T-helper 2 cell treated with Interferon-gamma antibody and Interleukin-4, amounts not matched to agents 100 ng/mL and 5 ng/mL, for 36 hours (primary cell): ENCODE measurements at regions not wholly inside any gene's neighbourhood (a gene's known extent, or its start where the extent isn't known, plus 50 kb on each side); places are given as distances from the start of the nearest gene placed in this dataset.

ENCODE experiments used
- intact Hi-C: fragments of 100-400 bp; cut with micrococcal nuclease; formaldehyde crosslinking; loops from one replicate; pipeline ENCODE4 v1.15.1; 2023

DNA sequence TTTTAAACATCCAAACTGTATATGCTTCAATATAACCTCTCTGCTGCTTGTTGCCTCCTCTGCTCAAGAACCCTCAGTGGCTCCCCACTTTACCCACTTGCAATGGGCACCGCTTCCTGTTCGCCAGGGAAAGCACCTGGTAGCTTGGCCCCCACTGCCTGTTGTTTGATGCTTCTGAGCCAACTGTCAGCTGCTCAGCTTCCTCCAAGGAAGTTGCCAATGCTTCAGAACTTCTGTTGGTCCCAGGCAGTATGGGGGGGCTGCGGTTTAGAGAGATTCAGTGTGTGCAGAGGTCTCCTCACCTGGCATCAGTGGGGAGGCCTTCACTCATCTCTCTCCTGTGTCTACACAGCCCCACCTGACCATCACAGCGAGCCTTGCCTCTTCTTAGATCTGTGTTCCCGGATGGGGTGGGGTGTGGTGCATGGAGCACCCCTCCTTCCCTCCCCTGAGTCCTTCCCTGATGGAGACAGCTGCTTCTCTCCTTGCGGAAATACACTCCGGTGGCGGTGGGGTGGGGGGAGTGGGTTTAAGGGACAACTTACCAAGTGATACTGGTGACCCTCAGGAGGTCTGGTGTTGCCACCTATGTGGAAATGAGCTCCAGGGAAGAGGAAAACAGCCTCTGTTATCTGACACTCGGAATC, 308.1 kb downstream of the CDH26 start:
- intact Hi-C loops, result no loop called here

DNA sequence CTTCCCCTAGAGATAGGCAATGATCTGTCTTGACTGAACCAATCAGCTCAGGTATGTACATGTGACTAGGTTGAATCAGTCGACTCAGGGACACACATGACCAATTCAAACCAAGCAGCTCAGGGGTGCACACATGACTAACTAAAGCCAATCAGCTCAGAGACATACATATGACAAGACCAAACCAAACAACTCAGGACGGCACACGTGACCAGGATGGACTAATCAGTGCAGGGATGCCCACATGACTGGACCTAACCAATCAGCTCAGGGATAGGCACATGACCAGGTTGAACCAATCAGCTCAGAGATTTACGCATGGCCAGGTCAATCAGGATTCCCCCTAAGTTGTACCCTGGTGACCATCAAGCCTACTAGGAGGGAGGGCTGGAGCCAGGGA, 310.3 kb downstream of the CDH26 start:
- intact Hi-C loops, result no loop called here

DNA sequence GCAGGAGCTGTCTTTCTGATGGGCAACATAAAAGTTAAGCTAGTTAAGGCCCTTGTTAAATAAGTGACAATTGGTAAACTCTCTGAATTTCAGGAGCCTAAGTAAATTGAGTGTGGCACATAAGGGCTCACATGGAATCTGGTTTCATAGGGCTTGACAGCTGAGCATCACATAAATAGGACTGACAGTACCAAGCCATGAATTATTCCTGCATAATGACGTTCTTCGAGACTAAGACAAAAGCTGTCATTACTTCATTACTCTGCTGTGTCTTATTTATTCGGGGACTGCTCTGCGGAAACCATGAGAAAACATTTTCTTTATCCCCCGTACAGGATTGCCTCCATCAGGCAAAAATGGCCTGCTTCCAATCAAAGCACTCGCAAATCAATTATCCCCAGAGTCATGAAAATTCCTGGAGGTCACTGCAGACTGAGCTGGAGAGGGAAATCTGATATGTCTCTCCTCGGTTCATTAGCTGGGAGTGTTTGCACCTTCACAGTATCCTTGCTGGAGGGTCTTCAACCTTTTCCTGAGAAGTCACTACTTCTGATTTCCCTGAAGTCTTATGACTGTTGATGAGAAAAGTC, 311.4 kb downstream of the CDH26 start:
- intact Hi-C loops, result no loop called here

DNA sequence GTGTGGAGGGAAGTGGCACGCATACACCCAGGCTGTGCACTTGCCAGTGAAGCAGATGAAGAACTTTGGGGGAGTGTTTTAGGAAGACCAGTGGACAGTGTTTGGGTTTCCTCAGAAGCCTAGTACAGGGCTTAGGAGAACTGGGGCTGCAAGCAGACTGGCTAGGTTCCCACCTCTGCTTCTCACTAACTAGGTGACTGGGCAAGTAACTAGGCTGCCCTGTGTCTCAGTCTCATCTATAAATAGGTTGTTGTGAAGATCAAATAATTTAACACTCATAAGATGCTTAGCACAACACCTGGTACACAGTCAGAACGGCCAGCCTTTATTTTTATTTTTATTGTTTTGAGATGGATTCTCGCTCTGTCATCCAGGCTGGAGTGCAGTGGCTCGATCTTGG, 312.1 kb downstream of the CDH26 start:
- intact Hi-C loops, result no loop called here

- intact Hi-C loops, result no loop called here
Observed at GRCh38 chr20:60271597-60271996, 313.4 kb downstream of the CDH26 start.

DNA sequence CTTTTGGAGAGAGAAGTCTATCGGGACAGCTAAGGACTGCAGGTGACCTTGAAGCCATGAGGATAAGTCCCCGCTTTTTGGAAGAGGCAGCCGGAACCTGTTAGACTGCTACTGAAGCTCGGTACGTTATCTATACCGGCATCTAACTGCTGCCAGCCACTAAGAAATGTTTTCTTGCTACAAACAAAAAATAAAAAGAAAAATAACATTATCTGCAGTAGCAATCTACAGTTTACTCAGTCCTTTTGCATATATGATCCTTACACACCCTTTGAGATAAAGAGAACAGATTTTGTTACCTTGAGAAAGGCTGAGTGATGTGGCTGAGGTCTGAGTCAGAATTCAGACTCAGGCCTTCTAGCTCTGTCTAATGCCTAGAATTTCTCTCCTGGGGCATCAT, 314.6 kb downstream of the CDH26 start:
- intact Hi-C loops, result no loop called here

DNA sequence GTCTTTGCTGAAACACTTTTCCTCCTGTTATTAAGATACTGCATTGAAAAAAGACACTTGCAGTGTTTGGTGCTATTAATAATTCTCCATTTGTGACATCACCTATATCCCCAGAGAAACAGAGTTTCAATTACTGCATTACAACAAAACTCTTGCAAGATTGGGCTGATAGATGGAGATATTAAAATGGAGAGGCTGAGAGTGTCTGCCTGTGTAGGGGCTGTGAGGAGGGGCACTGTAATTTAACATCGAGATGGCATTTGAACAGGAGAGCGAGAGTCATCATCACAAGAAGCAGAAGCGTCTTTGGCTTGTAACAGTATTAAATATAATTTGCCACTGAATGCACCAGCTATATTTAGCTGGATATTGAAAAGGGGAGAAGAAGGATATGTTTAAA, 316.5 kb downstream of the CDH26 start:
- intact Hi-C loops, result no loop called here

DNA sequence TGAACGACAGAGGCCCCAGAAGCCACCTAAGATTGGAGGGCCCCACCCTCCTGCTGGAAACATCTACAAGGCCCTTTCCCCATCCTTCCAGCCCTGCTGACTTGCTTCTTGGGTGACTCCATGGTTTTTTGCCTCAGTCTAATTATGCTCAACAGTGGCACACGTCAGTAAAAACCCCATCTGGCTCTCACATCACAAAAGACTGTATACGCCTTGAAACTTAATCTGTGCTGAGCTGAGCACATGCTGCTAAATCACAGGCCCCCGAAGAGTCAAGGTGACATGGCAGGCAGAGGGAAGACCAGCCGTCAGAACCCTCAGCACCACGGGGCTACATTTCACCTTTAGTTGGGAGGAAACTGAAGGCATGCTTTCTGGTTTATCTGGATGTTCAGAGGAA, 323.1 kb downstream of the CDH26 start:
- intact Hi-C loops, result no loop called here

GRCh38 chr20:60283281-60283680, 325.1 kb downstream of the CDH26 start:
- intact Hi-C loops, result no loop called here

- intact Hi-C loops, result no loop called here
Observed at GRCh38 chr20:60286764-60287163, 328.5 kb downstream of the CDH26 start.

DNA sequence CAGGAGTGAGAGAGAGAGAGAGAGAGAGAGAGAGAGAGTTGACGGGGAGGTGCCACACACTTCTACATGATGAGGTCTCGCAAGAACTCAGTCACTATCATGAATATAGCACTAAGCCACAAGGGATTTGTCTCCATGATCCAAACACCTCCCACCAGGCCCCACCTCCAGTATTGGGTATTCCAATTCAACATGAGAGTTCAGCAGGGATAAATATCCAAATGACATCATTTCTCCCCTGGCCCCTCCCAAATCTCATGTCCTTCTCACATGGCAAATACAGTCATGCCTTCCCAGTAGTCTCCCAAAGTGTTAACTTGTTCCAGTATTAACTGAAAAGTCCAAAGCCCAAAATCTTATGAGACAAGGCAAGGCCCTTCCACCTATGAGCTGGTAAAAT, 330.7 kb downstream of the CDH26 start:
- intact Hi-C loops, result no loop called here

GRCh38 chr20:60292001-60292520, 333.8 kb downstream of the CDH26 start:
- intact Hi-C loops, result no loop called here

- intact Hi-C loops, result no loop called here
Observed at GRCh38 chr20:60294632-60295031, 336.4 kb downstream of the CDH26 start.

GRCh38 chr20:60295214-60295613, 337.0 kb downstream of the CDH26 start:
- intact Hi-C loops, result no loop called here

GRCh38 chr20:60297649-60298048, 339.4 kb downstream of the CDH26 start:
- intact Hi-C loops, result no loop called here

DNA sequence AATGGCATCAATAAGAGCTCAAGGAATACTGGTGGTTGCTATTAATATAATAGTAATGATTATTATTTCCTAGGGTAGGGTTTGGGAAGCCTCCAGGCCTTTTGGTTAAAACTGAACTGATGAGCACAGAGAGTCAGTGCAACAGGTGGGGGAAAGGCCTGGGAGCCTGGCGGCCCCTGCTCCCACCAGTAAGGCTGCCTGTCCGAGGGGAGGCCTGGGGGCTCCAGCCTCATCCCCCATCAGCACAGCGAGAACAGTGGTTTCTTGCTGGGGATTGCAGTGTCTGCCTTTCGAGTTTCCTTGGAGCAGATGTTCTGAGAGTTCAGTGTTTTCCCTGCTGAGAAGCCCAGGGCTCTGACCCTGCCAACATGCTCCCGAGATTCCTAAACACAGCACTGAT, 340.4 kb downstream of the CDH26 start:
- intact Hi-C loops, result no loop called here

DNA sequence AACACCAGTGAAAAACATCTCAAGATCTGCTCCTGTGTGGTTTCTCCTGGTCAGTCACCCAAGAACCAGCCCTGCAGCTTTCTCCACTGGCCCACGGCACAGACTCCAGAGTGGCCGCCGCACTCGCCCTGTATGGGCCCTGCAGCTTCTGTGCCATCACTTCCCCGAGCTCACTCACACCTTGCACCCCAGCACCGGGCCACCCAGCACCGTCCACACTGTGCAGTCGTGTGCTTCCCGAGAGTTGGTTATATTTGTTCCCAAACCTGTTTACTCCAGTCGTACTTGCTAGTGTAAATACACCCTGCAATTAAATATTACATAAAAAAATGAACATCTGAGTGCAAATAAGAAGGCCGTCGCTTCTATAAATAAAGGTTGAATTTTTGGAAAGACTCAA, 341.7 kb downstream of the CDH26 start:
- intact Hi-C loops, result no loop called here

- intact Hi-C loops, result no loop called here
Observed at GRCh38 chr20:60300374-60300773, 342.2 kb downstream of the CDH26 start.

GRCh38 chr20:60302875-60303274, 344.7 kb downstream of the CDH26 start:
- intact Hi-C loops, result no loop called here

- intact Hi-C loops, result no loop called here
Observed at GRCh38 chr20:60304026-60304590, 345.9 kb downstream of the CDH26 start.

- intact Hi-C loops, result no loop called here
Observed at GRCh38 chr20:60304931-60305330, 346.7 kb downstream of the CDH26 start.

DNA sequence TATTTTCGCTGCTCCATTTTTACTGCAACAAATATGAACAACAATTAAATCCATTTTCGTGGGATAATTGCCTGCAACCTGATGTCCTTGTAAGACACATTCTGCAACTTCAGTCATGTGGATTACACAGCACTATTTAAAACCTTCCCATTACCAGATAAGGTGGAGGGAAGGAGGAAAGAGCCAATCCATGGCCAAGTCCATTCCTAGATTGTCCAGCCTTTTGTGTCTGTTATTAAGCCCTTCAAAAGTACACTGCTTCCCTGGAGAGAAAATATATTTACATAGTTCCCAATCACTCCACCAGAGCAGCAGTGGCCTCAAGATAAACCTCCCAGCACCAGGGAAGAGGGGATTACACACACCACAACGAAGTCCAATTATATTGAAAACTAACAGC, 347.9 kb downstream of the CDH26 start:
- intact Hi-C loops, result no loop called here

GRCh38 chr20:60306551-60306950, 348.3 kb downstream of the CDH26 start:
- intact Hi-C loops, result no loop called here
